ENCODE measurements at regions not wholly inside any gene's neighbourhood (a gene's known extent, or its start where the extent isn't known, plus 50 kb on each side); places are given as distances from the start of the nearest gene placed in this dataset.

DNA sequence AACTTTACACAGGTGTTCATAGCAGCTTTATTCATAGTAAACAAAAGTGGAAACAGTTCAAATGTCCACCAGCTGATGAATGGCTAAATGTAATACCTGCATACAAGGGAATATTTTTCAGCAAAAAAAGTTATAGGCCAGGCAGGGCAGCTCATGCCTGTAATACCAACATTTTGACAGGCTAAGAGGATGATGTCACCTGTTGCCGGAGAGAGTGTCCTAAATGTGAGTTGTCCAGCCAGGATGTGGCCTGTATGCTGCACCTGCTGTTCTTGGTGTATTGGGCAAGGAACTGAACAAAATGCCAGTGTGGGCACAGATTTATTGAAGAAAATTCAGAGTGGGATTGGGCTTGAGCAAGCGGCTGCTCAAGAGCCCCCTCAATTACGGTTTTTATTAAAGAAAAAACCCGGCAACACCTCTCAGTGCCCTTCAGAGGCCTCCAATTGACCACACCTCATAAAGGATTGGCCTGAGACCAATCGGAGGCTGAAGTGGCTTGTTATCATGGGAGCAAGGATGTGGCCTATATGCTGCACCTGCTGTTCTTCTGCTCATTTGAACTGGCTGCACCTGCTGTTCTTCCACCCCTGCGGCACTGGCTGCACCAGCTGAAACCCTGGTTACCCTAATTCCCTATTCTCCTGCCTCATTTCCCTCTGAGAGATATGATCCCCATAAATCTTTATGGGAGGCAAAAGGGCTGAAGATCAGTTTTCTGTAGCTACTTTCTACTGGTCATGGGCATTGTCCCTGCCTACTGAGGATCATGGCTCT lies 129.8 kb downstream of the GPCPD1 start:
- Histone ChIP-seq H2BK15ac (ENCODE audit: low read depth, low read length) (no peak overlapping the region), H3K14ac (ENCODE audit: insufficient read depth, low read length) (no peak overlapping the region), H3K56ac (ENCODE audit: insufficient read length, low read depth, low read length) (no peak overlapping the region), H3K4ac (ENCODE audit: low read depth, low read length) (no peak overlapping the region), H2BK20ac (ENCODE audit: low read depth, low read length, poor library complexity, severe bottlenecking) (no peak overlapping the region), H2AK5ac (ENCODE audit: insufficient read length, low read length) (no peak overlapping the region), H3K18ac (ENCODE audit: insufficient read length, low read depth, low read length) (no peak overlapping the region), H4K91ac (ENCODE audit: insufficient read length, low read depth, low read length) (no peak overlapping the region), H3T11ph (ENCODE audit: low read length) (no peak overlapping the region), H3K79me2 (ENCODE audit: insufficient read depth, low read length) (no peaks in the 10 kb centered on the region), H3K27ac (ENCODE audit: insufficient read length, low read depth, low read length) (no peak overlapping the region), H3K9ac (ENCODE audit: extremely low read depth, insufficient read length, low read length) (no peak overlapping the region), H3K4me2 (ENCODE audit: insufficient read depth, insufficient read length, low read length) (no peak overlapping the region), H2BK5ac (ENCODE audit: insufficient read length, low read length) (no peak overlapping the region), H3K23ac (ENCODE audit: insufficient read length, low read depth, low read length) (no peak overlapping the region), H2AFZ (ENCODE audit: low read length) (no peak overlapping the region), H3K4me1 (ENCODE audit: insufficient read depth, low read length) (no peaks in the 10 kb centered on the region; the same call in 1 of the 2 replicates), H4K20me1 (ENCODE audit: control insufficient read depth, insufficient read depth, insufficient read length) (no peaks in the 10 kb centered on the region), H2BK120ac (ENCODE audit: low read depth, low read length, poor library complexity, severe bottlenecking) (no peak overlapping the region), H3K9me3 (ENCODE audit: control insufficient read depth, low read depth, low read length) (no peaks in the 10 kb centered on the region), H3K79me1 (ENCODE audit: insufficient read depth, low read depth, low read length, poor library complexity, severe bottlenecking) (no peaks in the 10 kb centered on the region), H2BK12ac (ENCODE audit: insufficient read length, low read depth, low read length) (no peak overlapping the region), H4K8ac (replicated peaks; ENCODE audit: insufficient read length, low read depth, low read length) (no peak overlapping the region), H3K27me3 (ENCODE audit: insufficient read depth, low read length) (no peaks in the 10 kb centered on the region), H3K23me2 (ENCODE audit: insufficient read length, low read depth, low read length, poor library complexity, severe bottlenecking) (no peaks in the 10 kb centered on the region), H4K5ac (ENCODE audit: insufficient read length, low read depth, low read length) (no peak overlapping the region)
- WGBS (ENCODE audit: extremely low coverage, insufficient read length, low lambda C conversion rate) = no CpG with 5 or more reads among the region's 6 CpGs
- Mint-ChIP-seq H3K9me3 (no peaks in the 10 kb centered on the region), H3K4me3 (no peak overlapping the region), H3K27ac (no peak overlapping the region), H3K36me3 (ENCODE audit: insufficient read depth in 1 of 3, low read depth in 3 of 3) (no peaks in the 10 kb centered on the region), H3K4me1 (peaks cover 14 to 25% of the 10 kb centered on the region in 2 experiments), H3K27me3 (ENCODE audit: low read depth) (peaks cover 1% of the 10 kb centered on the region)
- TF ChIP-seq, protein P1, sequence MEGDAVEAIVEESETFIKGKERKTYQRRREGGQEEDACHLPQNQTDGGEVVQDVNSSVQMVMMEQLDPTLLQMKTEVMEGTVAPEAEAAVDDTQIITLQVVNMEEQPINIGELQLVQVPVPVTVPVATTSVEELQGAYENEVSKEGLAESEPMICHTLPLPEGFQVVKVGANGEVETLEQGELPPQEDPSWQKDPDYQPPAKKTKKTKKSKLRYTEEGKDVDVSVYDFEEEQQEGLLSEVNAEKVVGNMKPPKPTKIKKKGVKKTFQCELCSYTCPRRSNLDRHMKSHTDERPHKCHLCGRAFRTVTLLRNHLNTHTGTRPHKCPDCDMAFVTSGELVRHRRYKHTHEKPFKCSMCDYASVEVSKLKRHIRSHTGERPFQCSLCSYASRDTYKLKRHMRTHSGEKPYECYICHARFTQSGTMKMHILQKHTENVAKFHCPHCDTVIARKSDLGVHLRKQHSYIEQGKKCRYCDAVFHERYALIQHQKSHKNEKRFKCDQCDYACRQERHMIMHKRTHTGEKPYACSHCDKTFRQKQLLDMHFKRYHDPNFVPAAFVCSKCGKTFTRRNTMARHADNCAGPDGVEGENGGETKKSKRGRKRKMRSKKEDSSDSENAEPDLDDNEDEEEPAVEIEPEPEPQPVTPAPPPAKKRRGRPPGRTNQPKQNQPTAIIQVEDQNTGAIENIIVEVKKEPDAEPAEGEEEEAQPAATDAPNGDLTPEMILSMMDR (conservative IDR thresholded peaks at IDR 0.05) = no peak
- DNase-seq = no peak

All from H9 (cell line).